Mammary epithelial cell (primary cell): ENCODE measurements at regions not wholly inside any gene's neighbourhood (a gene's known extent, or its start where the extent isn't known, plus 50 kb on each side); places are given as distances from the start of the nearest gene placed in this dataset.

Source experiments
- EZH2 ChIP-seq: IDR thresholded peaks from 2 replicates; pipeline ENCODE4 v1.6.1; 2012; ENCODE audit warnings: low read length, inconsistent platforms, borderline replicate concordance
- TF ChIP-seq, protein P1 (sequence below), 2 donors: IDR thresholded peaks in 1 of 2; conservative IDR thresholded peaks in 1 of 2; 2 replicates each; pipeline ENCODE4 v1.5.1; 2011 to 2012; ENCODE audit warnings: inconsistent platforms in 2 of 2, low read length in 2 of 2, mild to moderate bottlenecking in 2 of 2, control low read depth in 1 of 2, low read depth in 1 of 2; ENCODE audit not compliant: insufficient read depth in 1 of 2; ENCODE audit errors: extremely low read depth in 1 of 2

DNA sequence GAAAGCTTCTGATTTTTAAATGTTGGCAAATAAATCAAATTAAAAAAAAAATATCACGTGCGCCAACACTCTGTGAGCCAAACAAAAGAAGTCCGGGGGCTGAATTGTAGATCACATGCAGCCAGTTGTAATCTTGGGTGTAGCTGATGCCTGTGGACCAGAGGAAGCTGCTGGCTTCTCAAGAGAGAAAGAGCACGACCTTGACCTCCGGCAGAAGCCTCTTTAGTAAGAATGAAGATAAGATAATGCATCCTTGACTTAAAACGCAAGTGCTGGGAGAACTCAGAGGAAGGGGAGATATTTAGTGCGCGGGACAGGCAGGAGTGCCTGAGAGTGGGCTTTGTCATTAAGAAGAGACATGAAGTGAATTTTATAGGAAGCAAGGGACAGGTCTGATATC, 162.8 kb upstream of the TBX3 start:
- TF ChIP-seq, protein P1, sequence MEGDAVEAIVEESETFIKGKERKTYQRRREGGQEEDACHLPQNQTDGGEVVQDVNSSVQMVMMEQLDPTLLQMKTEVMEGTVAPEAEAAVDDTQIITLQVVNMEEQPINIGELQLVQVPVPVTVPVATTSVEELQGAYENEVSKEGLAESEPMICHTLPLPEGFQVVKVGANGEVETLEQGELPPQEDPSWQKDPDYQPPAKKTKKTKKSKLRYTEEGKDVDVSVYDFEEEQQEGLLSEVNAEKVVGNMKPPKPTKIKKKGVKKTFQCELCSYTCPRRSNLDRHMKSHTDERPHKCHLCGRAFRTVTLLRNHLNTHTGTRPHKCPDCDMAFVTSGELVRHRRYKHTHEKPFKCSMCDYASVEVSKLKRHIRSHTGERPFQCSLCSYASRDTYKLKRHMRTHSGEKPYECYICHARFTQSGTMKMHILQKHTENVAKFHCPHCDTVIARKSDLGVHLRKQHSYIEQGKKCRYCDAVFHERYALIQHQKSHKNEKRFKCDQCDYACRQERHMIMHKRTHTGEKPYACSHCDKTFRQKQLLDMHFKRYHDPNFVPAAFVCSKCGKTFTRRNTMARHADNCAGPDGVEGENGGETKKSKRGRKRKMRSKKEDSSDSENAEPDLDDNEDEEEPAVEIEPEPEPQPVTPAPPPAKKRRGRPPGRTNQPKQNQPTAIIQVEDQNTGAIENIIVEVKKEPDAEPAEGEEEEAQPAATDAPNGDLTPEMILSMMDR (conservative IDR thresholded peaks at IDR 0.05 in 1 of 2, IDR thresholded peaks at IDR 0.05 in 1 of 2; ENCODE audit: extremely low read depth in 1 of 2, insufficient read depth in 1 of 2, low read depth in 1 of 2, low read length in 2 of 2): no peak
- no peak for TF ChIP-seq EZH2
